Calu3 (cell line): ENCODE measurements at regions not wholly inside any gene's neighbourhood (a gene's known extent, or its start where the extent isn't known, plus 50 kb on each side); places are given as distances from the start of the nearest gene placed in this dataset.
A peak's percentile ranks its signal among the peaks of the same experiment; 100 is the strongest.

Experiments used
- BruUV-seq: library from RNA; stranded (reverse); fragments of 400-500 nt; replicated peaks from 2 replicates; lab custom pipeline; 2021; lab: Mats Ljungman, UMichigan
- CTCF ChIA-PET: fragments of 300-600 bp; sonication (Branson Sonifier 250); formaldehyde crosslinking; loops from one replicate; lab custom pipeline; 2022; ENCODE audit warnings: antibody characterized with exemption; lab: Charles Lee
- DNase-seq: peaks from one replicate; pipeline ENCODE4 v3.0.0; 2022
- H3K27ac Mint-ChIP-seq: one replicate; pipeline ENCODE4 v1.8.0; 2022; ENCODE audit warnings: mixed read lengths; ENCODE audit not compliant: unreplicated experiment
- H3K27me3 Mint-ChIP-seq: one replicate; pipeline ENCODE4 v1.8.0; 2022; ENCODE audit warnings: mixed read lengths; ENCODE audit not compliant: unreplicated experiment
- H3K36me3 Mint-ChIP-seq: one replicate; pipeline ENCODE4 v1.8.0; 2022; ENCODE audit warnings: mild to moderate bottlenecking, moderate library complexity, mixed read lengths; ENCODE audit not compliant: insufficient read depth, unreplicated experiment
- H3K4me1 Mint-ChIP-seq: one replicate; pipeline ENCODE4 v1.8.0; 2022; ENCODE audit warnings: mild to moderate bottlenecking, low read depth, mixed read lengths; ENCODE audit not compliant: unreplicated experiment
- H3K4me3 Mint-ChIP-seq: one replicate; pipeline ENCODE4 v1.8.0; 2022; ENCODE audit warnings: mild to moderate bottlenecking, low read depth, moderate library complexity, mixed read lengths; ENCODE audit not compliant: unreplicated experiment
- H3K9me3 Mint-ChIP-seq: one replicate; pipeline ENCODE4 v1.8.0; 2022; ENCODE audit warnings: low read depth, mixed read lengths; ENCODE audit not compliant: unreplicated experiment
- intact Hi-C: fragments of 100-400 bp; cut with micrococcal nuclease; formaldehyde crosslinking; loops from one replicate; pipeline ENCODE4 v1.10.0; 2022; ENCODE audit not compliant: unreplicated experiment
- TF ChIP-seq, protein P1 (sequence below): fragments of 200-600 bp; IDR thresholded peaks from one replicate; pipeline ENCODE4 v1.8.0; 2022; ENCODE audit warnings: antibody characterized with exemption; ENCODE audit not compliant: unreplicated experiment

DNA sequence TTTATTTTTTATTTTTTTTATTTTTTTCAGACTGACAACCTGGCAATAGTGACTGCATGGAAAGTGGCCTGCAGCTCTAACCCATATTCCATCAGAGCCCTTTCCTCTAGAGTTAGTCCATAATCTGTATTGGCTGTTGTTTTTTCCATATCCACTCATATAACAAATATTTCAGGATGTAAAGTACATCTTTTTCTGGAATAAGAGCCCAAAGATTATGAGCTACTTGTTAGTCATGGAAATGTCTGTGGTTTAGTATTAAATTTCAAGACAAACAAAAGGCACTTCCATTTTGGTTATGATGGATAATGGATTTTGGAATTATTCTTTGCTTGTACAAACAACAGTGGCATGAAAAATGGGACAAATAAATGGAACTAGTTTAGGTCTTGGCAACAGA lies 296.0 kb upstream of the HS3ST1 start:
- DNase-seq = no peak

DNA sequence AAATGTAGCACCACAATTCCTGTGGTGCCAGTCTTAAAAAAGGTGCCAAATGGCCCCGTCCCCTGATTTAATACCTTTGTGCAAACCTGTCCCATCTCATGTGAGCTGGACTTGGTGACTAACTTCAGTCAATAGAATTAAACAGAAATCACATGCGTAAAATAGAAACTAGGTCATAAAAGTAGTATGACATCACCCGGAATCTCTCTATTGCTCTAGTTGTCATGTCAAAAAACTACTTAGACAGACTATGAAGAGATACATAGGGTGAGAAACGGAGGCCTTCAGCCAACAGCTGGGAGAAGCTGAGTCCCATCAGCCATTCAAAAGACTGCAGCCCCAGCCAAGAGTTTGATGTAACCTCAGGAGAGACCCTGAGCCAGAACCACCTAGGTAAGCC lies 293.5 kb upstream of the HS3ST1 start:
- CTCF ChIA-PET = interaction anchor here (1.0 kb wide), 1 partner anchor 293 kb away, joined by 3 read pairs; the partner anchor contains the start of gene HS3ST1
- intact Hi-C loops = loop anchor here (5.0 kb wide), 2 partner anchors 95 to 295 kb away; partner anchors contain the start of gene HS3ST1
- BruUV-seq = no TSS peak
- TF ChIP-seq, protein P1, sequence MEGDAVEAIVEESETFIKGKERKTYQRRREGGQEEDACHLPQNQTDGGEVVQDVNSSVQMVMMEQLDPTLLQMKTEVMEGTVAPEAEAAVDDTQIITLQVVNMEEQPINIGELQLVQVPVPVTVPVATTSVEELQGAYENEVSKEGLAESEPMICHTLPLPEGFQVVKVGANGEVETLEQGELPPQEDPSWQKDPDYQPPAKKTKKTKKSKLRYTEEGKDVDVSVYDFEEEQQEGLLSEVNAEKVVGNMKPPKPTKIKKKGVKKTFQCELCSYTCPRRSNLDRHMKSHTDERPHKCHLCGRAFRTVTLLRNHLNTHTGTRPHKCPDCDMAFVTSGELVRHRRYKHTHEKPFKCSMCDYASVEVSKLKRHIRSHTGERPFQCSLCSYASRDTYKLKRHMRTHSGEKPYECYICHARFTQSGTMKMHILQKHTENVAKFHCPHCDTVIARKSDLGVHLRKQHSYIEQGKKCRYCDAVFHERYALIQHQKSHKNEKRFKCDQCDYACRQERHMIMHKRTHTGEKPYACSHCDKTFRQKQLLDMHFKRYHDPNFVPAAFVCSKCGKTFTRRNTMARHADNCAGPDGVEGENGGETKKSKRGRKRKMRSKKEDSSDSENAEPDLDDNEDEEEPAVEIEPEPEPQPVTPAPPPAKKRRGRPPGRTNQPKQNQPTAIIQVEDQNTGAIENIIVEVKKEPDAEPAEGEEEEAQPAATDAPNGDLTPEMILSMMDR = no peak
- peaks cover 28% of the 10 kb centered on the region for H3K4me1 Mint-ChIP-seq
- no peak overlapping the region for H3K27ac Mint-ChIP-seq
- no peak for DNase-seq
- peaks cover 2% of the 10 kb centered on the region for H3K9me3 Mint-ChIP-seq
- no peak overlapping the region for H3K4me3 Mint-ChIP-seq
- peaks cover 5% of the 10 kb centered on the region for H3K36me3 Mint-ChIP-seq
- no peaks in the 10 kb centered on the region for H3K27me3 Mint-ChIP-seq

More for the DNA sequence above, 296.0 kb upstream of the HS3ST1 start:
- Mint-ChIP-seq H3K9me3 (no peaks in the 10 kb centered on the region), H3K36me3 (no peaks in the 10 kb centered on the region), H3K27ac (no peak overlapping the region), H3K4me1 (peaks cover 20% of the 10 kb centered on the region), H3K27me3 (no peaks in the 10 kb centered on the region), H3K4me3 (no peak overlapping the region)
- no TSS peak for BruUV-seq
- CTCF ChIA-PET = no interaction called here
- TF ChIP-seq, protein P1 = no peak
- intact Hi-C loops = loop anchor here (5.0 kb wide), 2 partner anchors 97 to 297 kb away; partner anchors contain the start of gene HS3ST1

DNA sequence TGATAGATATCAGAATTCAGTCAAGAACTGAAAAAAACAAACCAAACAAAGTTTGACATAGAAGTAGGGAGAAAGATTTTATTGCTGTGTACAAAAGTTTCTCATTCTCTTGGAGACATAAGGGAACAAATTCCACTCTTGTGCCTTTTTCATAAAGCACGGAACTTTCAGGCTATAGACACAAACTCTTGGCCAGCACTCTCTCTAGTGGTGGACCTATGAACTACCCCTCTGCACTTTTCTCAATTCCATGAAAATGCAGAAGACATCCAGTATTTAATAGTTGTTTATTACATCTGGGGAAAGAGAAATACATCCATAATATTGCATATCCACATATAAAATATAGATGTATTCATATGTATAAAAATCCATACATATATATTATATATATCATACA lies 291.6 kb upstream of the HS3ST1 start:
- peaks cover 5% of the 10 kb centered on the region for H3K36me3 Mint-ChIP-seq
- DNase-seq = peak; percentile 40
- no TSS peak for BruUV-seq
- peaks cover 32% of the 10 kb centered on the region for H3K4me1 Mint-ChIP-seq
- no peaks in the 10 kb centered on the region for H3K27me3 Mint-ChIP-seq
- H3K27ac Mint-ChIP-seq = peak overlapping the region; percentile 70
- intact Hi-C loops = loop anchor here (1.0 to 5.0 kb wide), 3 partner anchors 69 to 293 kb away; partner anchors contain the start of gene HS3ST1
- H3K9me3 Mint-ChIP-seq = peaks cover 4% of the 10 kb centered on the region
- no peak overlapping the region for H3K4me3 Mint-ChIP-seq
- CTCF ChIA-PET = interaction anchor here (1.5 kb wide), 1 partner anchor 69 kb away, joined by 4 read pairs; no protein-coding TSS in a partner anchor
- TF ChIP-seq, protein P1 = peak; percentile 48

DNA sequence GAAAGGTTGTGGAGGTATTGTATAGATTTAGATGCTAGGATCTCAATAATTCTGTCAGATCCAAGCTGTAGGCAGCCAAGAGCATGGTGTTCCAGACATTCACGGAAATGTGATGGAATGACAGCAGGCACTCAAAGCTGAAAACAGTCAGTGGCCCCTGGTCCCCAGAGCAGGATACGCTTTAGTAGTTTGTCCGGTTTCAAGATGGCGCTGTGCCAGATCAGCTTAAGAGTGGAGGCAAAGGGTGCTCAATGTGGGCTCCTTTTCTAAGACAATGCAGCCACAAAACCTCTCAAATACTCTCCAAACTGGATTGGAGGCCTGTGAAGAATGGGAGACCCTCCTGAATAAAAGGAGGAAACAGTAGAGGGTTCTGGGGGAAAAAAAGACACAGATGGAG lies 291.2 kb upstream of the HS3ST1 start:
- TF ChIP-seq, protein P1 = no peak
- Mint-ChIP-seq H3K4me3 (no peak overlapping the region), H3K27me3 (no peaks in the 10 kb centered on the region), H3K27ac (peak overlapping the region; percentile 70), H3K9me3 (peaks cover 5% of the 10 kb centered on the region), H3K36me3 (peaks cover 5% of the 10 kb centered on the region), H3K4me1 (peaks cover 35% of the 10 kb centered on the region)
- CTCF ChIA-PET = interaction anchor here (0.9 to 1.5 kb wide), 3 partner anchors 10 to 94 kb away, joined by 3 to 4 read pairs (median 3); no protein-coding TSS in a partner anchor
- DNase-seq = peak; percentile 34
- no TSS peak for BruUV-seq
- intact Hi-C loops = loop anchor here (1.0 to 10.0 kb wide), 4 partner anchors 69 to 293 kb away; partner anchors contain the start of gene HS3ST1
